Stimulated activated CD4-positive, alpha-beta T cell treated with anti-CD3 and anti-CD28 coated beads, Interleukin-2, amount 100 ng/mL, for 4 hours (primary cell): ENCODE measurements at regions not wholly inside any gene's neighbourhood (a gene's known extent, or its start where the extent isn't known, plus 50 kb on each side); places are given as distances from the start of the nearest gene placed in this dataset.

ENCODE experiments used
- DNase-seq: peaks from one replicate; pipeline ENCODE4 v3.0.0-alpha.2; 2020; ENCODE audit warnings: low read depth

DNA sequence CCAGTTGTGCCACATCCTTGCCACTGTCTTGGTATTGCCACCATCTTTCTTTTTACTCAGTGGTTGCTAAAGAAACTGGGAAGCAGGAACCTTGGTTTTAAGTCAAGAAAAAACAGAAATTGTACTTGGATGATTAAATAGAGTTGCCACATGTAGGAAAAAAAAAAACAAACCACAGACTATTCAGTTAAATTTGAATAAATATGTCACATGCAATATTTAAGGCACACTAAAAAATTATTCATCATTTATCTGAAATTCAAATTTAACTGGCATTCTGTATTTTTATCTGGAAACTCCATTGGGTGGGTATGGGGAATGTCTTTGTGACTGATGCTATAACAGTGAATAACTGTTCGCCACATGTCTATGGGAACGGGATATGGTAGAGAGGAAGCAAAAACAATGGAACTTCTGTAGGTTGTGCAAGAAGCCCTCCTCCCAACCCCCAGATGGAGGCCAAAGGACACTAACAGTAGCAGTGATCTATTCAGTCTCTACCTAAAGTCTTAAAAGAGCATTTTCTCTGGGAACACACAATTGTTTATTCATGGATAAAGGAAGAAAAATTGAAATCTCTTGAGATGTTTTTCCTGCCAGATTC is 57.0 kb upstream of the PLAC8 start:
- no peak for DNase-seq

DNA sequence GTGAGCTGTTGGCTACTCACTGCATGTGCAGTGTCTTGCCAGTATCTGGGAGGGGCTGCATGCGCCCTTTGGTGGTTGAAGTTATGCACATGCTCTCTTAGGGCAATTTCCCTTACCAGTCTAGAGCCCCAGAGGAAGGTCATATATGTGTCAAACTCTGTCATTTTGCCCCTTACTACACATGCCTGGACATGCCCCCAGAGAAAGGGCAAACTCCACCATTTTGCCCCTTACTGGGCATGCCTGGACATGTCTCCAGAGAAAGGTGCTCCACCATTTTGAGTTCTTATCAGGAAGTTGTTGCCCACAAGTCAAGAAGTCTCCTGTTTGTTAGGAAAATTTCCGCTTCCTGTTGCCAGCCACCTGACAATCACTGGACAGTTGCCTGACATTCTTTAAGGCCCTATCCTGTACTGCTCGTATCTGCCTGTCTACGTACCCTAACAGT is 56.4 kb upstream of the PLAC8 start:
- no peak for DNase-seq
